Umbilical cord (tissue), 1 donor: ENCODE measurements at regions not wholly inside any gene's neighbourhood (a gene's known extent, or its start where the extent isn't known, plus 50 kb on each side); places are given as distances from the start of the nearest gene placed in this dataset.
"Not testable (repeated sequence)": the region's sequence is repeated elsewhere in the genome, so short reads cannot be mapped to it uniquely, and the experiment has no call there.

Experiments
- DNase-seq: peaks from one replicate; pipeline ENCODE4 v3.0.0-alpha.2; 2015; ENCODE audit warnings: low spot score

DNA sequence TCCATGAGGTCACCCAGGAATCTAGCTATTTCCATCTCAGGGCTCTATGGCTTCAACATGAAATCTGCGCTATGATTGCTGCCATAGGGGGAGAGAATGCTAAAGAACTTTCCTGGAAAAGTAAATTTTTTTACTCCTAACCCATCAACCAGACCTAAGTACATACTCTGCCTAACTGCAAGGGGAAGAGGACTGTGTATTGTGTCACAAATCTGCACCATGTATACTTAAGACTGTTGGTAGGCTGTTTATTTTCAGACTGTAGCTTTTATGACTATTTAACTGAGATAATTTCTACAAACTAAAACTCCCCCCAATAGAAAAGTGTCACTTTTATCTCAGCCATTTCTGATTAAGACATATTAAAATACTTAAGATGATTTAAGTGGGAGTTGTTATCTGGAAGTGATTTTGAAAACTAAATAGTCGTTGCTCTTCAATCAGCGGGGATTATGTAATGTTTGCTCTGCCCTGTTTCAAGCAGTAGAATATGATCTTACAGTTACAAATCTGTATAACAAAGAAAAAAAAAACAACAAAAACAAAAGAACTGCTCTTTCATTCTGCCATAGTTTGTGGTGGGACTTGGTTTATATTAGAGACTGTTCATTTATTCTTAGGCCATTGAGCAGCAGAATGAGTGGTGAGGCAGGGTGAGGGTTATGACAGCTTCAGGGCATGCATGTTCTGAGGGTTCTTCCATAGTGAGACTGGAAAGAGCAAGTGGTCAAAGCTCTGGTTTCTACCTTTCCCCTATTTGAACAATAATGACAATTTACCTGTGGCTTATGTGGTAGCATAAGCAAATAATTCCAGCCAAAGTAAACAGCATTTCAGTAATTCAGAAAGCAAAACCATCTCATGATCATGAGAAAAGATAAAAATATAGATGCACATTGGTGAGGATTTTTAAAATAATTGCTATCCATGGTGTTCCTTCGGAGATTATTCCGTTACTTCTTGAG is 126.3 kb upstream of the CEP162 start:
- DNase-seq: no peak

GRCh38 chr6:84350397-84350796 is 123.0 kb upstream of the CEP162 start:
- peak; percentile 11 for DNase-seq

DNA sequence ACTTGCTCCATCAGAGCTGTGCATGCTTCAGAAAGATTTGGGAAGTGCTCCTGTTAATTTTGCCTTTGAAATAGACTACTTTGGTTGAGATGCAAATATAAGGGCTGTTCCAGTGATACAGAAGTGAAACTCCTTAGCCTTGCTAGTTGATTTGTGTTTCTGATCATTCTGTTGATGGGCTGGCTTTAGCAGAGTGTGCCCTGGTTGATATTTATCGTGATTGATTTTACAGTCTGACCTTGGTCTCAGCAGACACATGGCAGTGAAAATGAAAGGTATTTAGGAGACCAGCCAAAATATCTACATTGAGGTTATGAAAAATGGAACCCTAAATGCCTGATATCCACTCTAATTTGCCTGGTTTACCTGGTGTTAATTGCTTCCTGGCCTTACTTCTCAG is 122.1 kb upstream of the CEP162 start:
- no peak for DNase-seq

- DNase-seq: no peak
Measured at GRCh38 chr6:84348801-84349200, 121.4 kb upstream of the CEP162 start.

DNA sequence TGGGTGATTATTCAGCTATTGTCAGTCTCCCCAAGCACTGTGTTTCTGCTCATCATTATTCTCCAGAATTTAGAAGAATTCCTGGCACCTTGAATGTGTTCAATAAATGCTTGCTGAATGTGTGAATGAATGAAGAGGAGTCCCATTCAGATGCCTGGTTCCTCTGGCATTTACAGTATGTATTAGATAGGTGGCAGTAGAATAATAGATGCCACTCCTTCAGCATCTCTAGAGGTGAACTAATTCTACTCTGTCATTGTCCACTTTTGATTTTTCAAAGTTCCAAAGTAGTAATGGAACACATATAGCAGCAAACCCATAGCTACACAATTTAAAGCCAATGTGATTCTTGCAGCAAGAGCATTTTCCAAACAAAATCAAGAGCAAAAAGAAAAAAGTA is 118.9 kb upstream of the CEP162 start:
- no peak for DNase-seq

GRCh38 chr6:84344005-84344404 is 116.6 kb upstream of the CEP162 start:
- DNase-seq: no peak

- no peak for DNase-seq
Measured at GRCh38 chr6:84340422-84340821, 113.0 kb upstream of the CEP162 start.

DNA sequence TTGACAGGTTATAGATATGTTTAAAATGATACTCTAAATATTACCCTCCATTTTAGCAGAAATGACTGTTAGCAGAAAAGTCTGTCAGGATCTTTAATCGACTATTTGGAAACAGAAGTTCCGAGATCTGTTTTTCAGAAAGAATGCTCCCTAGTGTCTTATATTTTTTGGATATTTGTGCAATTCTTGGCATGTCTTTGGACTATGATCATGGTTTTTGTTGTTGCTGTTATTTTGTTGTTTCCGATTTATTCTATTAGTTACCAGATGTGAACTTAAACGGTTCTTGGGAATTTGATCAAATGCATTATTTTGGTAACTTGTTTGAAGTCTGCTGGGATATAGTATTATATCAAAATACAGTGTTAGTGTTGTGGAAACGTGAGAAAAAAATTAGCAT is 106.4 kb upstream of the CEP162 start:
- DNase-seq: no peak

- DNase-seq: no peak
Measured at GRCh38 chr6:84332139-84333034, 104.9 kb upstream of the CEP162 start.

DNA sequence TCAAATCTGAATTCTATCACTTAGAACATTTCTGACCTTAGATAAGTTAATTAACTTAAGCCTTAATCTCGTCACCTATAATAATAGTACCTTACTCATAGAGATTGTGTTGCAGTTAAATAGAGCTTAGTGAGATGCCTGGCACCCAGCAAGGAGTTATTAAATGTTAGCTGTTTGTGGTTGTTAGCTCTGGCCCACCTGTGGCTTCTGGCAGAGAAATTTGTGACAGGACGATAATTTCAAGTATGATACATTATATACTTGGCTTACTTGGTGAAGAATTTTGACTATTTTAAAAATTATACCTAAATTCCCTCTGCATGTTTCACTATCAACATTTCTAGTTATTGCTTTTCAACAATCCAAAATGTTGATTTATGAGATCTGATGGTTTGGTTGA is 102.9 kb upstream of the CEP162 start:
- no peak for DNase-seq

GRCh38 chr6:84329516-84329915 is 102.1 kb upstream of the CEP162 start:
- no peak for DNase-seq

- no peak for DNase-seq
Measured at GRCh38 chr6:84329077-84329476, 101.6 kb upstream of the CEP162 start.

GRCh38 chr6:84317463-84317862 is 90.0 kb upstream of the CEP162 start:
- no peak for DNase-seq

- DNase-seq: no peak
Measured at GRCh38 chr6:84314377-84314898, 87.0 kb upstream of the CEP162 start.

DNA sequence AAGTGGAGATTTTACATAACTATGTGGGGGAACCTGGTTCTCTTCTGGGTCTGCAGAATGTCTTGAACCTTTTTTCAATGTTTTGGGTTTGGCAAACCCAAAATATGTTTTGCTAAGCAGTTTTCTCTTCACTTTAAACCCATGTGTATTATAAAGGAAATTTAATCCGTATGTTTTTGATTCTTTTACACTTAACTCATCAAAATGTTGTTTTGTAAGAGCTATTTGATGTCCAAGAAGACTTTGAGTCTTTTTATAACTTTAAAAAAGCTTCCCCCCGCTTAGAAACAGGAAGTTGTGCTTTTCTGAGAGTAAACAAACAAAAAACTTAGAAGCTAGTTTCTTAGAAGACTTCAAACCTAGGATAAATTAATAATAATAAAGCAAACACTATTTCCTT is 81.9 kb upstream of the CEP162 start:
- DNase-seq: no peak

DNA sequence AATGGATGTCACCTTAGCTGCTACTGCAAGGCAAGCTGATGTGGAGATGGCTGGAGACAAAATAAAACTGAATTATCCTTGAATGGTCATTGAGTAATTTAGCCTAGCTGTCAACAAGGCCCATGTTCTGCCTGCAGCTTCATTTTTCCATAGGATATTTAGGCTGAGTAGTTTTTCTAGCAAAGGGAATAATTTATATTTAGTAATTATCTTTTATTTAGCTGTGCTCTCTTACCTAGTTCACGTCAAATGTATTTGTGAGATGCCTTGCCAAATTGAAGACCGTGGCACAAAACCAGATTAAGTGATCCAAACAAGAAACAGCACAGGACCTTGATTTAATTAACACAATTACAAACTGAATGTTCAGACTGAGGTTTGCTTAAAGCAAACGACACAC is 77.4 kb upstream of the CEP162 start:
- no peak for DNase-seq

- DNase-seq: not testable (repeated sequence)
Measured at GRCh38 chr6:84291033-84291432, 63.6 kb upstream of the CEP162 start.

DNA sequence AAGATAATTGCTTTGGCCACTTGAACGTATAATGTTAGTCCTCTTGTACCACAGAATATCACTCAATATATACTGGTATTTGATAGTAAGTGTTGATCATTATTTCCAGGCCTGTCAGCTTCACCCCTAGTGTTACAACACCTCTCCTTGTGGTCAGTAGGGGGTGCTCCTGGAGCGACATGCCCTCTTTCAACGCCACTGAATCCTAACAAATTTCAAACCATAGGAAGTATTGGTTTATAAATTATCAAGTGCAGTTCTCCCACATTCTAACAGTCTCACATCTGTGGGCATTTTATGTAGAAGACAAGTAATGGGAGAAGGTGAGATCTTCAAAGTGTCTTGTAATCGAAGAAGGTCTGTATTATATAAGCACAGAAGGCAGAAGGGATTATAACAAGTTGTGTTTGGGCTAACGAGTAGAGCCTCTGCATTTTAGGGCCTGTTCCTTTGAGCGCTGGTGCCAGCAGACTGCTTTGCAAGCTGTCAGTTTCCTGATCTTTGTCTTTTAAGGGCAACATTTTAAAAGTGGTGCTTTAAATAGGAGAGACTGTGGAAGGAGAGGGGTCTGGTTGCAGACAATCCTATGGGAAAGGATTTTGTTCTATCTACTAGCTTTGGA is 57.1 kb upstream of the CEP162 start:
- no peak for DNase-seq

DNA sequence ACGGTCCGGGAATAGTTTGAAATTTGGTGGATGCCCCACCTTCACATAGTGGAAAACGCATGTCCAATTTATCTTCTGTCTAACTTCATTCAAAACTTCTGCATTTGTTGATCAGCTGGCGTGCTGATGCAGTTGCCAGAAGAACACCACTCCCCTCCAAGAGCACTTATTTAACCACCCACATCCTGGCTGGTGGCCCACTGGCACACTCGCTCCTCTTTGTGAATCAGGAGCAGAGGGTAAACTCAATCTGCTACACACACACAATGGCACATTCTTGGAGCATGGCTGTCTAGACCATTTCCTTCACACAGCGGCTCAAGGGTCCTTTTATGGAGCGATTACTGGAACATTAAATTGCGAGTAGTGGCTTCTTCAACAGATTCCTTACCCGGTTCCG is 55.1 kb upstream of the CEP162 start:
- DNase-seq: no peak

DNA sequence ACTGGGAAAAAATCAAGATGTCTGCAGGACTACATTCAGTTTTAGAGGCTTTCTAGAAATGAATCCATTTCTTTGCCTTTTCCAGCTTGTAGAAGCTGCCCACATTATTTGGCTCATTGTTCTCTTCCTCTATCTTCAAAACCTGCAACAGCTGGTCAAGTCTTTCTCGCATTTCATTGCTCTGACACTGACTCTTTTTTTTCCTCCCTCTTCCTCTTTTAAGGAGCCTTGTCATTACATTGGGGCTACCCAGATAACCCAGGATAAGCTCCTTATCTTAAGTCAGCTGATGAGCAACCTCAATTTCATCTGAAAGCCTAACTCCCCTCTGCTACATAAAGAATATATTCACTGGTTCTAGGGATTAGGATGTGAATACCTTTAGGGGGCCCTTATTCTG is 53.2 kb upstream of the CEP162 start:
- DNase-seq: no peak

DNA sequence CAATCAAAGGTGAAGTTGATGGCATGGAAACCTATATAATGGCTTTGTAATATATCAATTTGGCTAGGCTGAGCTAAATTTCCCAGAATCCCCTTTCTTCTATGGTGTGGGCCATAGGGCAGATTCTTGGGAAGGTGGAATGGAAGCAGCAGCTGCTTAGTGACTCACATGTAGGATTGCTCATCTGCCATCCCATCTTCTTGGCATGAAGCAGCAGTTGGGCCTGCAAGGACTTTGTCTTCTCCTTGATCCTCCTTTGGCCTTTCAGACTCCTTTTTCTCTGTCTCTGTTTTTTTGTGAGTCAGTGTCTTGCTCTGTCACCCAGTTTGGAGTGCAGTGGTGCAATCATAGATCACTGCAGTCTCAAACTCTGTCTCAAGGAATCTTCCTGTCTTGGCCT is 52.6 kb upstream of the CEP162 start:
- no peak for DNase-seq
